ENCODE measurements at regions not wholly inside any gene's neighbourhood (a gene's known extent, or its start where the extent isn't known, plus 50 kb on each side); places are given as distances from the start of the nearest gene placed in this dataset.

DNA sequence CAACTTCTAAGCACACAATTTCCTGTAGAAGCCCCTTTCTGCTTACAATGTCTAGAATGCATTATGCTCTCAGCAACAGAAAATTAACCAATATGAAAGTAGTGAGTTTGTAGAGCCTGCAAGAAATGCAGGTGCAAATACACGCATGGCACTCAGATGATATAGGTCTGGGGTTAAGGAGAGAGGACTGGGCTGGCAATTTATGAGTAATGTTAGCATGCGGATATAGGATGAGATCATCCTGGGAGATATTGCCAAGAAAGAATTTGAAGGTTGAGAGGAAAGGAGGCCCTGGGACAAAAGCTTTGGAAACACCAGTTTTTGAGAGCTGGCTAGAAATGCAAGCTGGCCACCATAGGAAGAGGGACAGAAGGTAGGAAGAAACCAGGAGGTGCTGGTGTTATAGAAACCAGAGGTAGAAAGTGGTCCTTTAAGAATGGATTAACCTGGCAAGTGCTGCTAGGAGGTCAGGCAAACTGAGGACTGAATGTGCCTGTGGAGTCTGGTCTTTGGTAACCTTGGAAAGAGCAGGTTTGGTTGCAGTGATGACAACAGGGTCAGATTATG lies 183.2 kb upstream of the MYLIP start:
- TF ChIP-seq CTCF (IDR thresholded peaks at IDR 0.05) (no peak), POLR2A (IDR thresholded peaks at IDR 0.05) (no peak)

Measured in prostate gland (tissue), 2 donors.